Breast epithelium (tissue), 3 donors: ENCODE measurements at regions not wholly inside any gene's neighbourhood (a gene's known extent, or its start where the extent isn't known, plus 50 kb on each side); places are given as distances from the start of the nearest gene placed in this dataset.

Source experiments
- CTCF ChIP-seq, 3 donors: fragments of 450-650 bp; IDR thresholded peaks; one replicate each; pipeline ENCODE4 v1.5.1; 2016 to 2017; ENCODE audit warnings: antibody characterized with exemption in 3 of 3, mild to moderate bottlenecking in 3 of 3, moderate library complexity in 3 of 3
- POLR2AphosphoS5 ChIP-seq, 3 donors: sonication (generic); formaldehyde crosslinking; IDR thresholded peaks; one replicate each; pipeline ENCODE4 v1.6.1; 2017; ENCODE audit warnings: antibody characterized with exemption in 3 of 3

GRCh38 chr16:35404273-35404672, 1944.9 kb downstream of the TP53TG3F start:
- TF ChIP-seq CTCF (IDR thresholded peaks at IDR 0.05) (no peak), POLR2AphosphoS5 (IDR thresholded peaks at IDR 0.05) (no peak)
